22Rv1 (cell line): ENCODE measurements at regions not wholly inside any gene's neighbourhood (a gene's known extent, or its start where the extent isn't known, plus 50 kb on each side); places are given as distances from the start of the nearest gene placed in this dataset.

Experiments
- H3K27ac ChIP-seq: fragments of 450-650 bp; 2 replicates; pipeline ENCODE4 v1.5.1; 2017
- CTCF ChIP-seq: fragments of 450-650 bp; IDR thresholded peaks from 2 replicates; pipeline ENCODE4 v1.5.1; 2017; ENCODE audit warnings: mild to moderate bottlenecking
- ZFX ChIP-seq: fragments of 450-650 bp; IDR thresholded peaks from 2 replicates; pipeline ENCODE4 v1.6.1; 2017; ENCODE audit warnings: antibody characterized with exemption, borderline replicate concordance

DNA sequence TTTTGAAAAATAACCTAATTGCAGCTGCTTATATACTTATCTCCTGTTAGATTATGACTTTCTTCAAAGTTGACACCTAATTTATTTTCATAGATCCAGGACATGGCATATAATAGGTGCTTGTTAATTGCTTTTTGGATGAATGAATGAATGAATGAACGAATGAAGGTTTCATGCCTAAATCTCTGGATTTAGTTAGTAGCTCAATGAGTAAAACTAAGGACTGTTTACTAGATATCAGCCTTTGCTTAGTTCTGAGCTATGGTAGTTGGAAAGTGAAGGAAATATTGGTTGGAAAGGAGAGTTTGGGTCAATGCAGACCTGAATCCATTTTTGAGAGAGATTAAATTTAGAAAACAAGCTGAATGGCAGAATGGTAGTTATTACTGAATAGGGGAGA lies 160.4 kb upstream of the SGO1 start:
- no peak overlapping the region for H3K27ac ChIP-seq
- TF ChIP-seq ZFX (no peak), CTCF (no peak)

- no peak overlapping the region for H3K27ac ChIP-seq
- TF ChIP-seq ZFX (no peak), CTCF (no peak)
Measured at GRCh38 chr3:20344400-20344959, 158.5 kb upstream of the SGO1 start.

- TF ChIP-seq ZFX (no peak), CTCF (no peak)
- no peak overlapping the region for H3K27ac ChIP-seq
Measured at GRCh38 chr3:20343790-20344189, 157.8 kb upstream of the SGO1 start.

DNA sequence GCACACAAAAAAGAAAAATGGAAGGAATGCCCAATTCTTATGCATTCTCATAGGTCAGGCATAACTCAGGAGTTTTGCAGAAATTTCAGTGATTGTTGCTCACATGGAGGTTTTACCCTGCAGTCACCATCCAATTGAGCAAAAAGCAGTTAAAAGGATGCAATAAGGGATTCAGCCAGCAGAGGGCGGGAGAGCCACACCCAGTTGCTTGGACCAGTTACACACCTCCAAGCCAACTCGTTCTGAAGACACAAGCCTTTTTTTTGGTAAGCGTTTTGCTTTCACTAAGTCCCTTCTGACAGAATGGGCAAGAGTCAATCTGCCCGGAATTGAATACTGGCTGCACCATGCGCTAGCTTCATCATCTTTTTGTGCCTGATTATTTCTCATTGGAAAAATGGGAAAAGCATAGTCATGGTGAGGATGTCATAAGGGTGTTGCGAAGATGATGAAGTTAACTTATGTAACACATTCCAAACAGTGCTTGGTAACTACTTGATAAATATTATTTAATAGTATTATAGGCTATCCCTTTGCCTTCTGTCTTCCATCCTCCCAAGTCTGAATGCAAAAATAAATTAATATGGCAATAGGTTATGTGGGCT lies 154.4 kb upstream of the SGO1 start:
- TF ChIP-seq CTCF (peak; percentile 94), ZFX (no peak)
- H3K27ac ChIP-seq = no peak overlapping the region

- TF ChIP-seq CTCF (no peak), ZFX (no peak)
Measured at GRCh38 chr3:20336572-20336971, 150.6 kb upstream of the SGO1 start.

DNA sequence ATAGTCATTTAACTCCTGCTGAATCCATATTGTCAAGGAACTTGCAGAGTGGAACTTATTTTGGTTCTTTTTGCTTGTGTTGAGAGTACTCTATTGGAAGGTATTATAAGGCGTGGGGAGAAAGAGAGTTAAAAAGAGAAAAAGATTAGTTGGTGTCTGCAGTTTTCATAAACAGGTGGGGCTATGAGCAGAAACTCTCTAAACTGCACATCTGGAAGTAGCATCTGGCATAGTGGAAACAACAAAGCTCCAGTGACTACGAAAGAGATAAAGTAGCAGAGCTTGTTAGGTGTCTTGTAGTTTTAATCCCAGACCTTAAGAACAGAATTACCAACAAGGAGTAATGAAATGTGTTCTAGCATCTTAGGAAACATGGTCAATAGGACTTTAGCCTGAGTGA lies 148.8 kb upstream of the SGO1 start:
- H3K27ac ChIP-seq = no peak overlapping the region
- TF ChIP-seq ZFX = no peak
- no peak for TF ChIP-seq CTCF

More at GRCh38 chr3:20336572-20336971, 150.6 kb upstream of the SGO1 start:
- H3K27ac ChIP-seq = no peak overlapping the region

DNA sequence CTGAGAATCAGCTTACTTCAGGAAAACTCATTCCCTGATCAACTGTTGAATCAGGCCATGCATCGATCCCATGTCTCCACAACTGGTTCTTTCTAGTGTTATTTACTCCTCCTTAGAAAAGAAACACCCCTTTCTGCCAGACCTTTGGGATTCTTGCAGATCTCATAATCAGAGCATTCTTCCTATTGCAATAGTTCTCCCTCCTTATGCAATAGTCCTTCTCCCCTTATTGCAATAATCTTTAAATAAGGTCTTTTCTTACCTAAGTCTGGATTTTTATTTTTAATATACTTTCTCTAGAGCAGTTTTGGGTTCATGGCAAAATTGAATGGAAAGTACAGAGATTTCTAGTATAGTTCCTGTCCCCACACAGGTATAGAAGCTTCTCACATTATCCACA lies 141.9 kb upstream of the SGO1 start:
- H3K27ac ChIP-seq = no peak overlapping the region
- TF ChIP-seq CTCF = no peak
- TF ChIP-seq ZFX = no peak
